Peyer's patch (tissue), 4 donors: ENCODE measurements at regions not wholly inside any gene's neighbourhood (a gene's known extent, or its start where the extent isn't known, plus 50 kb on each side); places are given as distances from the start of the nearest gene placed in this dataset.

Source experiments
- DNase-seq, 3 donors: peaks; one replicate each; pipeline ENCODE4 v3.0.0-alpha.2; 2017 to 2019
- H3K27ac ChIP-seq, 4 donors: fragments of 200-600 bp; sonication (generic); one replicate each; pipeline ENCODE4 v1.5.1; 2016 to 2019
- H3K27me3 ChIP-seq, 2 donors: fragments of 200-600 bp; sonication (generic); one replicate each; pipeline ENCODE4 v1.5.1; 2019
- H3K36me3 ChIP-seq, 3 donors: fragments of 200-600 bp; sonication (generic); one replicate each; pipeline ENCODE4 v1.5.1; 2016 to 2019
- H3K4me1 ChIP-seq, 4 donors: fragments of 200-600 bp; sonication (generic); one replicate each; pipeline ENCODE4 v1.5.1; 2016 to 2019
- H3K4me3 ChIP-seq, 4 donors: fragments of 200-600 bp; sonication (generic); 1 replicate in 3 of 4; 2 replicates in 1 of 4; pipeline ENCODE4 v1.5.1; 2016 to 2019; ENCODE audit warnings: mild to moderate bottlenecking in 1 of 4
- H3K9me3 ChIP-seq, 4 donors: fragments of 200-600 bp; sonication (generic); one replicate each; pipeline ENCODE4 v1.5.1; 2016 to 2019; ENCODE audit warnings: mild to moderate bottlenecking in 1 of 4
- CTCF ChIP-seq, 6 experiments: fragments of 450-650 bp in 4 of 6; fragments of 200-600 bp in 2 of 6; sonication (generic) in 1 of 6; IDR thresholded peaks; one replicate each; pipeline ENCODE4 v1.5.1; 2017 to 2019; ENCODE audit warnings: antibody characterized with exemption in 6 of 6, mild to moderate bottlenecking in 3 of 6, moderate library complexity in 1 of 6
- POLR2A ChIP-seq, 2 donors: fragments of 450-650 bp; IDR thresholded peaks; one replicate each; pipeline ENCODE4 v1.5.1; 2017; ENCODE audit warnings: antibody characterized with exemption in 2 of 2, mild to moderate bottlenecking in 2 of 2, moderate library complexity in 2 of 2

DNA sequence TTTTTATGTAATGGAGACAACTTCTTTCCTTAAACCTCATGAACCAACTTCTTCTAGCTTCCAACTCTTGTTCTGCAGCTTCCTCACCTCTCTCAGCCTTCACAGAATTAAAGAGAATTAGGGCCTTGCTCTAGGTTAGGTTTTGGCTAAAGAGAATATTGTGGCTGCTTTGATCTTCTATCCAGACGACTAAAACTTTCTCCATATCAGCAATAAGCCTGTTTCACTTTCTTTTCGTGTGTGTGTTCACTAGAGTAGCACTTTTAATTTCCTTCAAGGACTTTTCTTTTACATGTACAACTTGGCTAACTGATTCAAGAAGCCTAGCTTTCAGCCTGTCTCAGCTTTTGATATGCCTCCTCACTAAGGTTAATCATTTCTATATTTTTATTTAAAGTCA, 596.1 kb upstream of the NRSN1 start:
- Histone ChIP-seq H3K36me3 (no peaks in the 10 kb centered on the region), H3K4me3 (no peak overlapping the region), H3K27ac (no peak overlapping the region), H3K4me1 (no peaks in the 10 kb centered on the region), H3K9me3 (no peaks in the 10 kb centered on the region), H3K27me3 (no peaks in the 10 kb centered on the region)
- DNase-seq = no peak
- TF ChIP-seq POLR2A (IDR thresholded peaks at IDR 0.05) (no peak), CTCF (IDR thresholded peaks at IDR 0.05) (no peak)

- no peaks in the 10 kb centered on the region for H3K9me3 ChIP-seq
- no peak overlapping the region for H3K4me3 ChIP-seq
- DNase-seq = no peak
- H3K27ac ChIP-seq = no peak overlapping the region
- no peaks in the 10 kb centered on the region for H3K36me3 ChIP-seq
- no peak for TF ChIP-seq CTCF (IDR thresholded peaks at IDR 0.05)
- no peak for TF ChIP-seq POLR2A (IDR thresholded peaks at IDR 0.05)
- H3K4me1 ChIP-seq = no peaks in the 10 kb centered on the region
- H3K27me3 ChIP-seq = no peaks in the 10 kb centered on the region
These were observed 594.3 kb upstream of the NRSN1 start for GRCh38 chr6:23531666-23532065.

DNA sequence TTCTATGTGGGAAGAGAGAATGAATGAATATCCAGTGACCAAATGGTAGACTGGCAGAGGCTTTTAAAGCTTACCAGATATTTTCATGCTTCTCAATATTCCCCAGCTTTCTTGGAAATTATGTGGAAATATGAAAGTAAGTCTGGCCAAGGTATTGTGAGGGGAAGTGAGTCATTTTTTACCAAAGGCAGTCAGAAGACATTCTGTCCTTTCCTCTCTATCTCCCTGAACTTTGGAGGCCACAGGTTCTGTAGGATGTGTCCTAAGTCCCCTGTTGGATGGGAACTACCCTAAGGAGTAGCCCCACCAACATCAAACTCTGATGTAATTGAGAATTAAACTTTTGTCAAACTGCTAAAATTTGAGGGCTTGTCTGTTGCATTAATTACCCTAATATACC, 593.8 kb upstream of the NRSN1 start:
- Histone ChIP-seq H3K4me1 (no peaks in the 10 kb centered on the region), H3K36me3 (no peaks in the 10 kb centered on the region), H3K9me3 (no peaks in the 10 kb centered on the region), H3K27me3 (no peaks in the 10 kb centered on the region), H3K4me3 (no peak overlapping the region), H3K27ac (no peak overlapping the region)
- TF ChIP-seq POLR2A (IDR thresholded peaks at IDR 0.05) = no peak
- no peak for TF ChIP-seq CTCF (IDR thresholded peaks at IDR 0.05)
- no peak for DNase-seq

- no peak for DNase-seq
- no peaks in the 10 kb centered on the region for H3K27me3 ChIP-seq
- TF ChIP-seq CTCF (IDR thresholded peaks at IDR 0.05) (no peak), POLR2A (IDR thresholded peaks at IDR 0.05) (no peak)
- H3K4me1 ChIP-seq = no peaks in the 10 kb centered on the region
- no peak overlapping the region for H3K27ac ChIP-seq
- H3K4me3 ChIP-seq = no peak overlapping the region
- H3K9me3 ChIP-seq = no peaks in the 10 kb centered on the region
- no peaks in the 10 kb centered on the region for H3K36me3 ChIP-seq
These were observed 592.7 kb upstream of the NRSN1 start for GRCh38 chr6:23533311-23533710.

DNA sequence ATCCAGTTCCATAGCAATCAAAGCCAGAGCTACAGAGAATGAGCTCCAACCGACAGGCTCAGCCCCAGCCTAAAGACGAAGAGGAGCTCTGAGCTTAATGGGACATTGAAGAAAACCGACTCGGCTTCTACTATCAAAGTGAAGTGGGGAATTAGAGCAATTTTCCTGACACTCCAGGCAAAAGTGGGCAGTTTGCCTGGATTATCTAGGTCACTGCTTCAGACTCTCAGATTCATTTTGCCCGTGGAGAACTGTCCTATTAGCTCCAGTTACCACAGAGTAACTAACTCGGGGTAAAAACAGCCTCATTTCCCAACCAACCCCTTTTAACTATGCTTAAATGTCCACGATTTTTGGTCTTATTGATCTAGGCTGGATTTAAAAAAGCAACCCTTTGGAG, 592.1 kb upstream of the NRSN1 start:
- Histone ChIP-seq H3K27me3 (no peaks in the 10 kb centered on the region), H3K4me3 (no peak overlapping the region), H3K4me1 (no peaks in the 10 kb centered on the region), H3K36me3 (no peaks in the 10 kb centered on the region), H3K9me3 (no peaks in the 10 kb centered on the region), H3K27ac (no peak overlapping the region)
- DNase-seq = no peak
- TF ChIP-seq POLR2A (IDR thresholded peaks at IDR 0.05) = no peak
- no peak for TF ChIP-seq CTCF (IDR thresholded peaks at IDR 0.05)

DNA sequence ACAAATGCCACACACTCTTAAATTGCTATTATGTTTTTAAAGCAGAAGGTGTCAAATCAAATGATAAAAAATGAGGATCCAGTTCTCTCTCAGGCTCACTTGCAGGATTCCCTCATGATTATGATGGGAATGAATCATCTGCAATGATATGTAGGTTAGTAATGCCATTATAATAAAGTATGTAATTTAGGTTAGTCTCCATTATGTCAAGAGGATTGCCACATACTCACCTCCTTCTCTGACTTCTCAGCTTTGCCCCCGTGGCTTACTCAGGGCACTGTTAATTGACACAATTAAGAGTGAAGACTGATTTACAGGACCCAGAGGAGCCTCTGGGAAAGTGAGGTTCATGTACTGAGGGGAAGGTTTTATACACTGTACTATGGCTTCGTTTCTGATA, 591.7 kb upstream of the NRSN1 start:
- TF ChIP-seq POLR2A (IDR thresholded peaks at IDR 0.05) (no peak), CTCF (IDR thresholded peaks at IDR 0.05) (no peak)
- Histone ChIP-seq H3K4me3 (no peak overlapping the region), H3K4me1 (no peaks in the 10 kb centered on the region), H3K36me3 (no peaks in the 10 kb centered on the region), H3K27ac (no peak overlapping the region), H3K27me3 (no peaks in the 10 kb centered on the region), H3K9me3 (no peaks in the 10 kb centered on the region)
- DNase-seq = no peak
